ENCODE measurements at regions not wholly inside any gene's neighbourhood (a gene's known extent, or its start where the extent isn't known, plus 50 kb on each side); places are given as distances from the start of the nearest gene placed in this dataset.
A peak's percentile ranks its signal among the peaks of the same experiment; 100 is the strongest.

DNA sequence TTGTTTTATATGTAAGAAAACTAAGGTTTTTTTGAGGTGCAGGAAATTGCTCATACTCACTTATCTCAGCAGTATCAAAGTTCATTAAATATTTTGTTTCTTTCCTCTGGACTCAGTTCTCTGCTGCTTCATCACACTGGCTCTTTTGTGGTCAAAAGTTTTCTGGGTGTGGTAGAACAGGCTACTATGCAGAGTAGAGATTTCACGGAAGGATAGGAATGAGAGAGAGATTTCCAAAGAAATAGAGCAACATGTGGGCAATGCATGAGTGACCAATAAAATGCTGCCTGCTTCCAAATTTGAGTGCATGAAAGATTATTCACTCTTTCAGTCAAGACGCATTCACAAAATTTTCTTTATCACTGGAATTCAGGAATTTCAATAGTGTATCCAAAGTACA, 577.3 kb upstream of the SEMA6D start:
- TF ChIP-seq POLR2A (IDR thresholded peaks at IDR 0.05; ENCODE audit: low read depth, low read length): no peak
- no peak for TF ChIP-seq POLR2AphosphoS5 (IDR thresholded peaks at IDR 0.05; ENCODE audit: low read depth, low read length)
- TF ChIP-seq TAF1 (IDR thresholded peaks at IDR 0.05; ENCODE audit: borderline replicate concordance, low read depth, low read length): no peak
- FAIRE-seq (no peak), DNase-seq (ENCODE audit: insufficient read length) (no peak)

DNA sequence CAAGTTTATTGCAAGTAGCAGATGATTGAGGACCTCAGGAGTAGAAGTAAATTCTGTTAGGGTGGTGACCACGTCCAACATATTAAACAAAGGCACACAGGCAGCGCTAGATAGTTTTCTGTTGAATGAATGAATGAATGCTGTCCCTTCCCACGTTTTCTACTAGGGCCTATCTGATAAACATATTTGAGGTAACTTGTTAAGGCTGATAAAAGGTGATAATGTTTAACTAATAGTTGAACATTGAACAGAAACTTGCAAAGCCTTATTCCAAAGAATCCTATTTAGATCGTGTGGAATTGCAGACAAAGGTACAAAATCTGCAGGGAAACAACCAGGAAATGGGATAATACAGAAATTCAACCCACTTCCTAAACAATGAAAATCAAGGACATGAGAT, 559.5 kb upstream of the SEMA6D start:
- FAIRE-seq (no peak), DNase-seq (ENCODE audit: insufficient read length) (no peak)
- TF ChIP-seq TAF1 (IDR thresholded peaks at IDR 0.05; ENCODE audit: borderline replicate concordance, low read depth, low read length) (no peak), POLR2A (IDR thresholded peaks at IDR 0.05; ENCODE audit: low read depth, low read length) (no peak), POLR2AphosphoS5 (IDR thresholded peaks at IDR 0.05; ENCODE audit: low read depth, low read length) (no peak)

- DNase-seq (ENCODE audit: insufficient read length) (no peak), FAIRE-seq (no peak)
- no peak for TF ChIP-seq POLR2AphosphoS5 (IDR thresholded peaks at IDR 0.05; ENCODE audit: low read depth, low read length)
- no peak for TF ChIP-seq POLR2A (IDR thresholded peaks at IDR 0.05; ENCODE audit: low read depth, low read length)
- TF ChIP-seq TAF1 (IDR thresholded peaks at IDR 0.05; ENCODE audit: borderline replicate concordance, low read depth, low read length): no peak
Measured at GRCh38 chr15:47158573-47158972, 558.7 kb upstream of the SEMA6D start.

- TF ChIP-seq POLR2A (IDR thresholded peaks at IDR 0.05; ENCODE audit: low read depth, low read length) (no peak), TAF1 (IDR thresholded peaks at IDR 0.05; ENCODE audit: borderline replicate concordance, low read depth, low read length) (no peak), POLR2AphosphoS5 (IDR thresholded peaks at IDR 0.05; ENCODE audit: low read depth, low read length) (no peak)
- FAIRE-seq (no peak), DNase-seq (ENCODE audit: insufficient read length) (no peak)
Measured at GRCh38 chr15:47177177-47177576, 540.1 kb upstream of the SEMA6D start.

DNA sequence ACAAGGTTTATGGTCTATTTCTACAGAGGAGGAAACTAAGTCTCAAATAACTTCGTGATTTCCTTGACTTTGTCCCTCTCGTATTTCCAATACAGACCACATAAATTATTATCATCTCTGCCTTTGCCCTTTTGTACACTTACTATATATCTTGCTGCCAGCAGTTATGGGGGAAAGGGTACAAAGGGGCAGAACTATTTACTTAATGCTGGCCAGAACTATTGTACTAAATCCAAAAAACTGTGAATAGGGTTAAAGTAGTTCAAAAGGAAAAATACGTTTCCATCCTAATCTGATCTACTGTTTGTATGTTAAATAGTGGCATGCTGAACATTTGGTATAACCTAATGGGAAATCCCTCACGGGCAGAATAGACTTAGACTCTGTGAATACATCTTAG, 537.3 kb upstream of the SEMA6D start:
- no peak for DNase-seq (ENCODE audit: insufficient read length)
- no peak for FAIRE-seq
- no peak for TF ChIP-seq POLR2A (IDR thresholded peaks at IDR 0.05; ENCODE audit: low read depth, low read length)
- TF ChIP-seq TAF1 (IDR thresholded peaks at IDR 0.05; ENCODE audit: borderline replicate concordance, low read depth, low read length): no peak
- no peak for TF ChIP-seq POLR2AphosphoS5 (IDR thresholded peaks at IDR 0.05; ENCODE audit: low read depth, low read length)

DNA sequence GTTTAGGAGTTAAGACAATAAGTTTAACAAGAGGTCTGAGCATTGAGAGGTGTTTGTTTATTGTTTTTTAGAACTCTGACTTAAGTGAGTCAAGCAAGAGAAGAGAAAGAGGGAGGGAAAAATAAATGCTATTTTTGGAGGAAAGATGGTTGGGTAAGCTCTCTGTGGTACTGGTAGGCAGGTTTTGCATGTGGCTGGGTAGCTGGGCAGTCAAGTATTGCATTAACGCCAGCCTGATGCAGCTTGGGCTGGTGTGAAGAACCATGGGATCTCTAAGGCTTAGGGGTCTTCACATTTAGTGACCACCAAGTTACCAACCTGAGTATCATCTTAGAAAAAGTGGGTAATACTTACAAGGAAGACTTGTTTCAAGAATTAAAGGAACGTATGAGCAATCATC, 534.5 kb upstream of the SEMA6D start:
- DNase-seq (ENCODE audit: insufficient read length) (no peak), FAIRE-seq (no peak)
- no peak for TF ChIP-seq POLR2A (IDR thresholded peaks at IDR 0.05; ENCODE audit: low read depth, low read length)
- no peak for TF ChIP-seq TAF1 (IDR thresholded peaks at IDR 0.05; ENCODE audit: borderline replicate concordance, low read depth, low read length)
- TF ChIP-seq POLR2AphosphoS5 (IDR thresholded peaks at IDR 0.05; ENCODE audit: low read depth, low read length): no peak

GRCh38 chr15:47184003-47184907, 533.0 kb upstream of the SEMA6D start:
- no peak for TF ChIP-seq TAF1 (IDR thresholded peaks at IDR 0.05; ENCODE audit: borderline replicate concordance, low read depth, low read length)
- no peak for TF ChIP-seq POLR2A (IDR thresholded peaks at IDR 0.05; ENCODE audit: low read depth, low read length)
- no peak for TF ChIP-seq POLR2AphosphoS5 (IDR thresholded peaks at IDR 0.05; ENCODE audit: low read depth, low read length)
- DNase-seq (ENCODE audit: insufficient read length): peak; percentile 8
- no peak for FAIRE-seq

- no peak for TF ChIP-seq POLR2AphosphoS5 (IDR thresholded peaks at IDR 0.05; ENCODE audit: low read depth, low read length)
- DNase-seq (ENCODE audit: insufficient read length) (no peak), FAIRE-seq (no peak)
Measured at GRCh38 chr15:47184908-47185801, 532.1 kb upstream of the SEMA6D start.

DNA sequence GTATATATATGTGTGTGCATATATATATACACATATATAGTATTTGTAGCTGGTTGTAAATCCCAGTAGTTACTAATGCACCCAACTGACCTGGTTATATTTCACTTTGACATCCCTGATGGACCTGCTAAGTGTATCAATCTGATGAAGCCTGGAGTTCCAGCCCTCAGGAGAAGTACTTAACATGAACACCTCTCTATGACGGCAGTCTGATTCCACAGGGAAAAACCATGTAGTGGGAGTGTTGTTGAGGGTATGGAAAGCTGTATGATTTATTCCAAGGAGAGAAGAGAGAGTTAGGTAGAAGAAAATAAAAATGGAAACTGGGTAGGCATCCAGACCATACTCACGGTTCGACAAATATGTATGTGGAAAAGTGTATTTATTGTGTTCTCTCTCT, 531.2 kb upstream of the SEMA6D start:
- FAIRE-seq: no peak
- TF ChIP-seq POLR2AphosphoS5 (IDR thresholded peaks at IDR 0.05; ENCODE audit: low read depth, low read length): no peak
- TF ChIP-seq TAF1 (IDR thresholded peaks at IDR 0.05; ENCODE audit: borderline replicate concordance, low read depth, low read length): no peak
- TF ChIP-seq POLR2A (IDR thresholded peaks at IDR 0.05; ENCODE audit: low read depth, low read length): no peak
- no peak for DNase-seq (ENCODE audit: insufficient read length)

DNA sequence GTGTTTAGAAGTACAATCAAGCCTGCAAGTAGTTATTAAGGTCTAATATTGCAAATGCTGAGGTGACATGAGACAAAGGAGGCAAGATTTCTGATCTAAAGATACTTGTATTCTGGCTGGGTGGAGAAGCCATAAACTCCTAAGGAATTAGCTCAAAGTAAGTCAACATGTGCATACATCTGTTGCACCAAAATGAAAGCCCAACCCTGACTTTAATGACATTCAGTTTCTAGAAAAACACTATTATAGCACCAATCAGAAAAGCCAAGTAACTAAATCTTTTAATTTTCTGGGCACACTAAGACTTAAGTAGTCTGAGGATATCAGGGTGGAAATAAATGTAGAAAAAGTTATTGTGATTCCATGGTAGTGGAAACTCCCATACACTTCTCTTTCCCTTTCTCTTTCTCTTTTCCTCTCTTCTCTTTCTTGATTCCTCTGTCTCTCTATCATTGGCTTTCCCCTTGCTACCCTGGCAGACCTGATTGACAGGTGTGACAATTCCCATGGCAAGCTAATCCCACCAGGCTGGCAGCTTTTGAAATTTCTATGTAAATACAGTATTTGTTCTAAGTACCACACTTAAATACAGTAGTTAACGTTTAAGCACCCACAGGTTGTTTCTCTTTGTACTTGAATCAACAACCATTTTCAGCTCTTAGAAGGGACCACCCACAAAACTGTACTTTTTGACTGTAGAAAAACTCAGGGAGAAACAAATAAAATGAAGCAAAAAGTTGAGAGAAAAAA, 528.4 kb upstream of the SEMA6D start:
- FAIRE-seq (no peak), DNase-seq (ENCODE audit: insufficient read length) (no peak)
- TF ChIP-seq TAF1 (IDR thresholded peaks at IDR 0.05; ENCODE audit: borderline replicate concordance, low read depth, low read length) (no peak), POLR2A (IDR thresholded peaks at IDR 0.05; ENCODE audit: low read depth, low read length) (no peak), POLR2AphosphoS5 (IDR thresholded peaks at IDR 0.05; ENCODE audit: low read depth, low read length) (no peak)

GRCh38 chr15:47194718-47195117, 522.6 kb upstream of the SEMA6D start:
- no peak for FAIRE-seq
- TF ChIP-seq TAF1 (IDR thresholded peaks at IDR 0.05; ENCODE audit: borderline replicate concordance, low read depth, low read length): no peak
- TF ChIP-seq POLR2AphosphoS5 (IDR thresholded peaks at IDR 0.05; ENCODE audit: low read depth, low read length): no peak
- no peak for TF ChIP-seq POLR2A (IDR thresholded peaks at IDR 0.05; ENCODE audit: low read depth, low read length)
- DNase-seq (ENCODE audit: insufficient read length): no peak

Data from GM12892 (cell line).